ENCODE measurements at regions not wholly inside any gene's neighbourhood (a gene's known extent, or its start where the extent isn't known, plus 50 kb on each side); places are given as distances from the start of the nearest gene placed in this dataset.
"Not testable (repeated sequence)": the region's sequence is repeated elsewhere in the genome, so short reads cannot be mapped to it uniquely, and the experiment has no call there.

DNA sequence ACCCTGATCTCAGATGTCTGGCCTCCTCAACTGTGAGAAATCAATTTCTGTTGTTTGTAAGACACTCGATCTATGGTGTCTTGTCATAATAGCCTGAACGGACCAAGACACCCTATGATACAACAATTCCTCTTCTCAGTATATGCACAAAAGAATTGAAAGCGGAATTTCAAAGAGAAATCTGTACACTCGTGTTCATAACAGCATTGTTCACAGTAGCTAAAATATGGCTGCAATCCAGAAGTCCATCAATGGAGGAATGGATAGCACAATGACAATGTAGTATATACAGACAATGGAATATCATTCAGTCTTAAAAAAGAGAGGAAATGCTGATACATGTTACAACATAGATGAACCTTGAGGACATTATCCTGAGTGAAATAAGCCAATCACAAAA lies 354.6 kb downstream of the SFMBT2 start:
- no peak for DNase-seq

DNA sequence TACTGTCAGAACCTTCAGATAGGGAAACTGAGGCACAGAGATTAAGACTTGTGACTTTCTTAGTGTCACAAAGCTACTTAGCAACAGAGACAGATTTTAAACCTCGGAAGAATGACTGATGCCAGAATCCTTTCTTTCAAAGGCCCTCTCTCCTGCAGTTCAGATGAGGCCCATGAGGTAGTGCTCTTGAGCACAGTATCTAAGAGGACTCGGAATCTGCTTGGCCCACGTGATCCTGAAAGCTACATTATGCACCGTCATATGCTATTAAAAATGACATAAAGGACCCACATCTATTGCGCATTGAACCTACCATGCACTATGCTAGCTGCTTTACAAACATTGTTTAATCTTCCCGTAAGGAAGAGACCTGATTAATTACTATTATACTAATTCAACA lies 355.9 kb downstream of the SFMBT2 start:
- no peak for DNase-seq

DNA sequence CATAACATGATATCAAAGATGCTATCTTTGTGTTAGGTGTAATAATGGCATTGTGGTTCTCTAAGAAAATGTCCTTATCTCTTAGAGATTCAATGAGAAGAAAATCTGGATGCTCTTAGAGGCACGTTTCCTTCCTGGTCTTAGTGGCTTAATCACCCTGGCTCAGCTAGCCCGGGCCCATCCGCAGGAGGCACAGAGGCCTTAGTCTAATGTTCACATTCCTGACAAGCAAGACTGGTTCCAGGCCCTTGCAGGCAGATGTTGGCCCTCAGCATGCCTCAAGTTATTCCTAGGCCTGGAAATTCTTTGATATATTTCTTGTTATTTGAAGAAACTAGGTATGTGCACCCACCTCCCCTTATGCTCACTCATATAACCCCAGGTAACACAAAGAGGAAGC lies 357.6 kb downstream of the SFMBT2 start:
- DNase-seq, result no peak

DNA sequence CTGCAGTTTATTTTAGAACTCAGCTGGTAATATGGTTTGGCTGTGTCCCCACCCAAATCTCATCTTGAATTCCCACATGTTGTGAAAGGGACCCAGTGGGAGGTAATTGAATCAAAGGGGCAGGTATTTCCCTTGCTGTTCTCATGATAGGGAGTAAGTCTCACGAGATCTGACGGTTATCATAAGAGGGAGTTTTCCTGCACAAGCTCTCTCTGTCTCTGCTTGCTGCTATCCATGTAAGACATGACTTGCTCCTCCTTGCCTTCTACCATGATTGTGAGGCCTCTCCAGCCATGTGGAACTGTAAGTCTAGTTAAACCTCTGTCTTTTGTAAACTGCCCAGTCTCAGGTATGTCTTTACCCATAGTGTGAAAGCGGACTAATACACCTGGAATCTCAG lies 360.8 kb downstream of the SFMBT2 start:
- DNase-seq, result not testable (repeated sequence)

DNA sequence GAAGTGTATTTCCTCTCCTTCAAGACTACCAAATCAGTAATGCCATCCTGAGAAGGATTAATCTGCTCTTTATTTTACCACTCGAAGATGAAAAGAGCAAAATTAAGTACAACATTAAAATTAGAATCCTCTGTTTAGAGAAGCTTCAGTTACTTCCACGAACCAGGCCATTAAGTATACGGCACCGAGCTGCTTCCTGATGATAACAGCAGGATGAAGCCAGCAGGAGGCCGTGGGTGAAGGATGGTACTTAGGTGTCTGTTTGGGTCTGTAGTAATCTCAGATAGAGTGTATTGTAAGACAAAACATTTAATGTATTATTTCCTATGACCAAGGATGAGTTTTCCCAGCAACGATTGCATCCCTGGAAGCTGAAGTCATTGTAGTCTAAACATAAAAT lies 362.8 kb downstream of the SFMBT2 start:
- DNase-seq, result no peak

DNA sequence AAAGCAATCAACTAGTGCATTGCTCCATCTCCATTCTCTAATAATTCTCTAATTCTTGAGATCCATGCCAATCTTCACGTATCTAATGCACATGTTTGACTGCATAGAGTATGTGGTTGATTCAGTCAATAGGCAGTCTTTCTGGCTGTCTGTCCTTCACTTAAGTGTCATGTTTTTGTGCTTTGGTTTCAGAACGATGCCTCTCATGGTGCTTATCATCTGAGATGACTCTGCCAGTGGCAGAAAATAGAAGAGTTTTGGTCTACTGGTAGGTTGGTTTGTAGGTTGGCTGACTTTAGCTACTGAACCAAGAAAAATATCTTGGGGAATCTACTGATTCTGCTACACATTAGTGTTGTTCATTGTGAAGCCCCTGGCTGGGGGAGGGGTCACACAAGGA lies 364.2 kb downstream of the SFMBT2 start:
- no peak for DNase-seq

DNA sequence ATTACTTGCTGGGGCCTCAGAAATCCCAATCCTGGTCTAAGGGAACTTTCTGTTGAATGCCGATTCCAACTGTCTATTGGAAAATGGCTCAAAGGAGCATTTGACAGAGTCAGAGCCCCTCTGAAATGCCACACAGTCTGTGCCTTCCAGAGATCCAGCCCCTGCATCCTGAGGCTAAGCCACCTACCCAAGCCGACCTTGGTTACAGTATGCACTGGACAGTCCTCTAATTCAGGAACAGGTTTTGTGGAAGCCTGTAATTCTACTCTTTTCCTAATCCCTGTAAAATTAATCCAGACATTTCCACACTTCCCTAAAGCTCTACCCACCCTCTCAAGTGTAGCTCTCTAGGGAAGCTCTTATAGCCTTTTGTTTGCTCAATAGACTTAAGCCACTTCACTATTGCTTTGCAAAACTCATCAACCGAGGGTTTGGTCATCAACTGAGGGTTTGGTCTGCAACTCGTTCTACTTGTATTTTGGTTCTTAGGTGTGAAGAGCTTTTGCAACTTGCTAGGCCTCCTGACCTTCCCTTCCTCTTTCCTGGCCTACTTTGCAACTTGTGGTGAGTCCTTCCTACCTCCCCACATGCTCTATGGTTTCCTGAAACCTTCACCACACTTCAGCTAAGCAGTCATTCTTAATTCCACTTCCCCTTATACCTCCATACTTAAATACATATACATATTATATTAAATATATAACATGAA lies 364.8 kb downstream of the SFMBT2 start:
- no peak for DNase-seq

DNA sequence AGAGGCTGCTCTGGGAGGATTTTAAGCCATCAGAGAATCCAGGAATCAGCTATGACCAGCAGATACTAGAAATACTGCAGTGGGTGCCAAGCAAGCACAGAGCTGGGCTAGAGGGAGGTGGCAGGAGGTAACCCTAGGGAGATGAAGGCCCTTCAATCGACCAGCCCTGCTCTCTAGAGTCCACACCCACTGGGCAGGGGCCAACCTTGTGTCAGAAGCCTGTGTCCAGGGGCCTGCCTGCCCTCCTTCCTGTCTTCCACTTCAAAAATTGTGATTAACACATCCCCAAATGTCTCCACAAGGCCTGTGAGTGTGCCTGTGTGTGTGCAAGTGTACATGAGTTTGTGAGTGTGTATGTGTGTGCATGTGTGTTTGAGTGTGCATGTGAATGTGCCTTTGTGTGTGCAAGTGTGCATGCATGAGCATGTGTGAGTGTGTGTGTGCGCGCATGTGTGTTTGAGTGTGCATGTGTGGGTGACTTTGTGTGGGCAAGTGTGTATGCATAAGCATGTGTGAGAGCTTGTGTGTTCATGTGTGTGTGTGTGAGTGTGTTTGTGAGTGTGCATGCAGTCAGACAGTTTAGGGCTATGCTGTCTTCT lies 367.7 kb downstream of the SFMBT2 start:
- DNase-seq, result no peak

DNA sequence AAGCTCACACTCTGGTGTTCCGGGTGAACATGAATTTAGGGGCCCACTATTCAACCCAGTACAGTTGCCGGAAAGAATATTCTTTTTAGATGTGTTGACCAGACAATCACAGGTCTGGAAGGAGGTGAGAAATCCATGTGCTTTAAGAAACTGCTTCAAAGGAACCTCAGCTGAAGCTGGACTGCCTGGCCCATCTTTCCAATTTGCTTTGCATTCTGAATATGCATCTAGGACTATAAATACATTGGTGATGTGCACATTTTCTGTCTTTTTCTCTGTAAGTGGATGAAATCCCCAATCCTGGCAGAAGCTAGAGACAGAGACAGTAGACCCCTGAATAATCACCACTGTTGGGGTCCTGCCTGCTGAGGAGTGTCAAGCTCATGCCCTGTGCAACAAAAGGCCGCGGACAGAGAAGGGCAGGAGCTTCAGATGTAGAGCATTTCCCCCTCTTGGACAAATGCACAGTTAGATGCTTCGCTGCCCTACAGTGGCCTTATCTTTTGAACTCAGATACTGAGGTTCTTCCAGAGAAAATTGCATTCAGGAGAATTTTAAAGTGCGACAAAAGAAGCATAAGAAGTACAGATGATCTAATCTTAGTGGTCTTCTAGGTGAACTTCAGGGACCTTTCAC lies 368.3 kb downstream of the SFMBT2 start:
- no peak for DNase-seq

DNA sequence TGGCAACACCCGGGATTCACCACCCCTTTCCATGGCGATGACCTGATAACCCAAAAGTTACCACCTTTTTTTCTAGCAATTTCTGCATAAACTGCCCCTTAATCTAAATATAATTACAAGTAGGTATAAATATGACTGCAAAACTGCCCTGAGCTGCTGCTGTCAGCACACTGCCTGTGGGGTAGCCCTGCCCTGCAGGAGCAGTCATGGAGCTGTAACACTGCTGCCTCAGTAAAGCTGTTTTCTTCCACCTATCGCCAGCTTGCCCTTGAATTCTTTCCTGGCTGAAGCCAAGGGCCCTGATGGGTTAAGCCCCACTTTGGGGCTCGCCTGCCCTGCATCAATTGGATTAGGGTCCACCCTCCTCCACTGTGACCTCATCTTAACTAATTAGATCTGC lies 368.8 kb downstream of the SFMBT2 start:
- DNase-seq, result no peak

DNA sequence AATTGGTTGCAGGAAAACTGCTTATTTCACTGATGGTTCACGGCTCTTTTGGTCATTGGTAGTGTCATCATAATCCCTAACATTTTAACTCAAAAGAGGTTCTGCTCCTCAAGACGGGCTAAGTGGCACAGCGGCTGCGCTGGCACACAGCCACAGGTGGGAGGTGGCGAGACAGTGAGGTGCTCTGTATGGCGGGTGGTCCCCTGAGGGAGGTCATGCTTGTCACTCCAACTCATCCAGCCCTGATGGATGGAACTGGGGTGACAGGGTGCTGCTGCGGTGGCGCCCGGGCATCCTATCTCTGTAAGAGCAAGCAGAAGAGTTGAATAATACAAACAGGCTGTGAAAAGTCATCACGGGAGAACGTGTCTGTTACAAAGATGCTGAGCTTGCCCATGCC lies 370.2 kb downstream of the SFMBT2 start:
- DNase-seq, result no peak

DNA sequence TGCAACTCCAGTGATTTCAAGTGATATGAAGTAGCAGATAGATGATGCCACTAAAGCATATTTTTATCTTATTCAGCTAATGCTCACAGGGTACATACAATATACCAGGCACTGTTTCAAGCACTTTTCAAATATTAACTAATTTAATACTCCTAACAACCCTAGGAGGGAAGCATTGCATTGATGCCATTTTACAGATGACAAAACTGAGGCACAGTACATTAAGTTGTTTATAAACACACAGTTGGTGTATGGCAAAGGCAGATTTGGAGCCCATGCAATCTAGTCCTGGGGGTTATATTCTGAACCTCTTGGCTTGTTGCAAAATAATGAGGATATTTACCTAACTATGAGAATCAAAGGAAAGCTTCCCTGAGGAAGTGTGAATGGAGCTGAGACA lies 371.0 kb downstream of the SFMBT2 start:
- no peak for DNase-seq

DNA sequence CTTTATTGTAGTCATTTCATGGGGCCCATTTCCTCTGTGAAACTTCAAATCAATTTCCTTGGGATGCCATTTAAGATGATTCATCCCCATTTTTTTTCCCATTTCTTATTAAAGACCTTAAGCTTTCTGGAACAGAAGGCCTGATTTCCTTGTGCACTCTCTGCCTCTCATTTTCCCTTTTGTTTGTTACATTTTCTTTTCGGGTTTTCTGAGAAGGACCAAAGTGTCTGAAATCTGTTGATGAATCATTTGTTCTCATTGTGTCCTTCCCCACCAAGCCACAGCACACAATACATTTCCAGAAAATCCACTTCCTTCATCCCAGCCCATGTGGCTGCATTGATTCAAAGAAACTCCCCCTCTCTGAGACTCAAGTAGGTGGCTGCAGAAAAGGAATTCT lies 372.4 kb downstream of the SFMBT2 start:
- DNase-seq, result no peak

DNA sequence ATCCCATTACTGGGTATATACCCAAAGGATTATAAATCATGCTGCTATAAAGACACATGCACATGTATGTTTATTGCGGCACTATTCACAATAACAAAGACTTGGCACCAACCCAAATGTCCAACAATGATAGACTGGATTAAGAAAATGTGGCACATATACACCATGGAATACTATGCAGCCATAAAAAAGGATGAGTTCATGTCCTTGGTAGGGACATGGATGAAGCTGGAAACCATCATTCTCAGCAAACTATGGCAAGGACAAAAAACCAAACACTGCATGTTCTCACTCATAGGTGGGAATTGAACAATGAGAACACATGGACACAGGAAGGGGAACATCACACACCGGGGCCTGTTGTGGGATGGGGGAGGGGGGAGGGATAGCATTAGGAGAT lies 373.4 kb downstream of the SFMBT2 start:
- not testable (repeated sequence) for DNase-seq

DNA sequence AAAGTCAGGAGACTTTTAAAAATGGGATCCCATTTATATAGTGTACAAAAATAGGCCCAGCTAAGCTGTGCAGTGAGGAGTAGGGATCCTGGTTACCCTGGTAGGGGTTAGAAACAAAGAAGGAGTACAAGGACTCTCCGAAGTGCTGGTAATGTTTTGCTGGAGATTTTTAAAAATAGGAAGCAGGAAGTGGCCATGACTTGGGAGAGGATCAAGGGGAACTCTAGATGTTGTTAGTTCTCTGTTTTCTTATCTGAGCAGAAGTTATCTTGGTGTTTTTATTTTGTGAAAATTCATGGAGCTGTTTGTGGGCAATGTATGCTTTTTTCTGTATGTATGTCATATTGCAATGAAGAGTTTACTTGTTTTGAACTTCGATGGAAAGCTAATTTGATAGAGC lies 373.9 kb downstream of the SFMBT2 start:
- DNase-seq, result no peak

DNA sequence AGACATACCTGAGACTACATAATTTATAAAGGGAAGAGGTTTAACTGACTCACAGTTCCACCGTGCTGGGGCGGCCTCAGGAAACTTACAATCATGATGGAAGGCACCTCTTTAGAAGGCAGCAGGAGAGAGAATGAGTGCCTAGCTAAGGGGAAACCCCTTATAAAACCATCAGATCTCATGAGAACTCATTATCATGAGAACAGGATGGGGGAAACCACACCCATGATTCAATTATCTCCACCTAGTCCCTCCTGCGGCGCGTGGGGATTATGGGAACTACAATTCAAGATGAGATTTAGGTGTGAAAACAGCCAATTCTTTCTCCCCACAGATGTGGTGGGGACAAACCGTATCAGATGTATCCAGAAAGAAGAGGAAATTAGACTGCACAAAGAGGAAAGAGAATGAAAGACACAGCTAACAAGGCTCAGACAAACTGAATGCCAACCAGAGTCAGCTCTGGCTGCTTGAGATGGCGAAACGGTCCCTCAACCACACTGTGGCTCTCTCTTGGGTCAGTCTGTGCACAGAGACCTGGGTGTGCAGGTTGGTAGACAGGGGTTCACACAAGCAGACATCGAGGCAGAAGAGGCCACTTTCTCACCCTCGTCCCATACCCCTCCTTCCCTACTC lies 375.6 kb downstream of the SFMBT2 start:
- no peak for DNase-seq

DNA sequence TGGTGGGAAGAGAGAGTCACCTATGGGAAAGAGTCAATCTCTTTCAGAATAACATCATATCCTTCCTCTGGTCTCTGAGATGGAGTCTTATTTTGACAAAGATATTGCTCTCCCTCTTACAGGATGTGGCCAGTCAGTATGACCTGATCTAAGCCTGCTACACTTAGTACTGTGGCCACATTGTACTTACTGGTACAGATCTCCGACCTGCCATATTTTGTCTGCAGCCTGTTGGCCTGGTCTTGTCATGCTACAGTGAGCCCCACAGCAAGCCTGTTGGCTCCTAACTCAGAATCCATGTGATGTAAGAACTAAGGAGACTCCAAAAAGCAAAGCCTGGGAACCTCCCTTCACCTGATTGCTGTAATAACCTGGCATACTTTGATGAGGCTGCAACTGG lies 377.8 kb downstream of the SFMBT2 start:
- DNase-seq, result no peak

DNA sequence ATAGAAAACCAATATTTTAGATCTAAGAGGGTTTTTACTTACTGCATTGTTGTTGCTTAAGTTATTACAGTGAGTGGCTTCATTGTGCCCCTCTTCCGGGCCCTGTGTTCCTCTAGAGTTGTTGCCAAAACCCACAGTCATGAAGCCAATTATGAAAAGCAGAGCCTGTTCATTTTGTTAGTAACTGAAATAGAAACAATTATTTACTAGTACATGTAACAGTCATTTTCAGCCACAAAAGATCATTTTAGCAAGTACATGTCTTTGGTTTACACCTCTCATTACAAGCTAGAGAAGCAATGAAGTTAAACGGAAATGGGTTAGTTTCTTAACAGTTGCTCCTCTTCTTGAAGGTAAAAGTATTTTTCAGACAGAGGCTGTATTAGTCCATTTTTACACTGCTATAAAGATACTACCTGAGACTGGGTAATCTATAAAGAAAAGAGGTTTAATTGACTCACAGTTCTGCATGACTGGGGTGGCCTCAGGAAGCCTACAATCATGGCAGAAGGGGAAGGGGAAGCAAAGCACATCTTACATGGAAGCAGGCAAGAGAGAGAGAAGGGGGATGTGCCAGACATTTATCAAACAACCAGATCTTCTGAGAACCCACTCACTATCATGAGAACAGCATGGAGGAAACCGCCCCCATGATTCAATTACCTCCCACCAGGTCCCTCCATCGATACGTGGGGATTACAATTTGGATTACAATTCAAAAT lies 380.5 kb downstream of the SFMBT2 start:
- no peak for DNase-seq

DNA sequence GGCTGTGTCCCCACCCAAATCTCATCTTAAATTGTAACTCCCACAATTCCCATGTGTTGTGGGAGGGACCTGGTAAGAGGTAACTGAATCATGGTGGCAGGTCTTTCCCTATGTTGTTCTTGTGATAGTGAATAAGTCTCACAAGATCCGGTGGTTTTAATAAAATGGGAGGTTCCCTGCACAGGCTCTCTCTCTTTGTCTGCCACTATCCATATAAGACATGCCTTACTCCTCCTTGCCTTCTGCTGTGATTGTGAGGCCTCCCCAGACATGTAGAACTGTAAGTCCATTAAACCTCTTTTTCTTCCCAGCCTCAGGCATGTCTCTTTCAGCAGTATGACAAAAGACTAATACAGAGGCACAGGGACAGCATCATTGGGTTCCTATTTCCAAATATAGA lies 381.2 kb downstream of the SFMBT2 start:
- no peak for DNase-seq

DNA sequence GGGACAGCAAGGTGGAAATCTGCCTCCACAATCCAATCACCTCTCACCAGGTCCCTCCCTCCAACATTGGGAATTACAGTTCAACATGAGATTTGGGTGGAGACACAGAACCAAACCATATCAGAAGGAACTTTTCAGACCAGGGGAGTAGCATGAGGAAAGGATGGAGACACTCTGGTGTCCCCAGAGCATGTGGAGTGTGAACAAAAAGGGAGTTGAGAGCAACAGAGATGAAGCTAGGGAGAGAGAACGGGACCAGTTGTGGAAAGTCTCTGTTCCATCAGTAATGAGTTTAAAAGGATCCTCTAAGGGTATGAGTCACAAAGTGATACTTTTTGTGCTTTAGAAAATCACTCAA lies 382.0 kb downstream of the SFMBT2 start:
- DNase-seq, result no peak

DNA sequence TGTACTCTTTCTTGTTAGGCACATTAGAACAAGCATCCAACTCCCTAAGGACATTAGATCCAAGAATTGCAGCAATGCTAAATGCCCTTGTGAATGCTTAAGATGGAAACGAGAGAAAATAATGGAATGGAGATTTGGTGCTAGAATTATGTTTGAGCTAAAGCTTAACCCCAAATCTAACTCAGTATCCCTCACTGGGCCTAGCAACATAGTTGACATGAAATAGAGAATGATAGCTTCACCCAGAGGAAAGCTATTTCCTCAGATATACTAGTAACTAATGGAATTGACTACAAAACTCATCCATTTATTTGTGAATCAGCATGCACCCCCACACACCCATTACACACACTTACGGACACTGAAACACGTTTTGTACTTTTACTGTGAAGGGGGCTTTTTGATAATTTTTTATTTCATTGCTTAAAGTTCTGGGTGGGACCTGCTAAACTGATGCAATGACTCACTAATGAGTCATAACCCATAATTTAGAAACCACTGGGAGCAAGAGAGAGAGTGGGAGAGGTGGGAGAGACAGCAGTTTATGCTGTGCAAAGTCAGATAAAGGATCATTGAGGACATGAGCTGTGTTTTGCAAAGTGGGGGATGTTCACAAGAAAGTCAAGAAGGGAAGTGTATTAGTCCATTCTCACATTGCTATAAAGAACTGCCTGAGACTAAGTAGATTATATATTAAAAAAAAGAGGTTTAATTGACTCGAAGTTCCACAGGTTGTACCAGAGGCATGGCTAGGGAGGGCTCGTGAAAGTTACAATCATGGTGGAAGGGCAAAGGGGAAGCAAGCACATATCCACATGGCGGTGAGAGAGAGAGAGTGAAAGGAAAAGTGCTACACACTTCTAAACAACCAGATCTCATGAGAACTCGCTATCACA lies 382.7 kb downstream of the SFMBT2 start:
- no peak for DNase-seq

DNA sequence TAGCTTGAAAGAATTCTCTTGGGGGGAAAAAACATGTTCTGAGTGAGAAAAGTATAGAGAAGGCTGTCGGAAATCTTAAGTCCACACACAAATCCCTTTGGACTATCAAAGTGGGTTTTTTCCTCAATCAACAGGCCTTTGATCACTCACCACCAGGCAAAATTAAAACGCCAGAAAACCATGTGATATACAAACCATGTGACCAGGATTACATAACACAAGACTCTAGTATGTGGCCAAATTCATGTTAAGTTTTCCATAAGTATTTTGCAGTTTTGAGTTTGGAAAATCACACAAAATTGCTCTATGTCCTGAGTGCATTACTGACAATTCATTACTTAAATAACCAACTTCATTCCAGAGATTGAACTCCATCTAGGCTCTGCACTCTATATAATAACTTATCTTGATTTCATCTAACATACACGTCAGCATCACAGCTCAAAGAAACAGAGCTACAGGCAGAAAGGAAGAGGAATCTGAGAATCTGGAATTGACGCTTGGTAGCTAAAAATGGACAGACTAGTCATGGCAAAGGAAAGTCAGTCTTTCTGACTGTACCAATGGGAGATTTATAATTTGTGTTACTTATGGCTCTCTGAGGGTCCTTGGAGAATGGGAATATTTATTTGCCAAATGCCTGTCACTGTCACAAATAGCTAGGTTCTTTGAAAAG lies 383.5 kb downstream of the SFMBT2 start:
- no peak for DNase-seq

Data from NCI-H226 (cell line).